HEK293 (cell line): ENCODE measurements at regions not wholly inside any gene's neighbourhood (a gene's known extent, or its start where the extent isn't known, plus 50 kb on each side); places are given as distances from the start of the nearest gene placed in this dataset.

ENCODE experiments used
- CTCF ChIA-PET: fragments of 350-600 bp; formaldehyde crosslinking; extraction: SDS; loops from one replicate; lab custom pipeline; 2021; ENCODE audit warnings: antibody characterized with exemption; lab: Yijun Ruan, JAX
- POLR2A ChIA-PET: fragments of 300-600 bp; formaldehyde crosslinking; extraction: SDS; loops from one replicate; lab custom pipeline; 2020; ENCODE audit warnings: antibody characterized with exemption, inconsistent platforms; lab: Yijun Ruan, JAX
- H3K27ac ChIP-seq: fragments of 200-500 bp; sonication (Bioruptor generic); 2 replicates; pipeline ENCODE4 v1.5.1; 2014; ENCODE audit warnings: low read depth, low read length, control low read depth, inconsistent platforms; ENCODE audit errors: extremely low read depth
- H3K36me3 ChIP-seq, 2 experiments: fragments of 200-500 bp in 1 of 2; sonication (Bioruptor generic) in 1 of 2; 1 replicate in 1 of 2; 2 replicates in 1 of 2; pipeline ENCODE4 v1.5.1; 2014 to 2017; ENCODE audit warnings: inconsistent platforms in 2 of 2, low read length in 2 of 2; ENCODE audit not compliant: control insufficient read depth in 2 of 2, insufficient read depth in 1 of 2
- H3K4me1 ChIP-seq: fragments of 200-500 bp; sonication (Bioruptor generic); 2 replicates; pipeline ENCODE4 v1.5.1; 2014; ENCODE audit warnings: mild to moderate bottlenecking, low read length, inconsistent platforms; ENCODE audit not compliant: control insufficient read depth, insufficient read depth
- H3K4me3 ChIP-seq: 2 replicates; pipeline ENCODE4 v1.5.1; 2011; ENCODE audit warnings: low read depth, mild to moderate bottlenecking, control low read depth, low read length, moderate library complexity
- H3K9me3 ChIP-seq: fragments of 200-500 bp; sonication (Bioruptor generic); 2 replicates; pipeline ENCODE4 v1.5.1; 2014; ENCODE audit warnings: low read depth, low read length, inconsistent platforms; ENCODE audit not compliant: control insufficient read depth, insufficient read depth
- BCL11A ChIP-seq: fragments of 450-650 bp; formaldehyde crosslinking; IDR thresholded peaks from 2 replicates; pipeline ENCODE4 v1.5.1; 2016; ENCODE audit warnings: low read depth, missing biosample characterization, missing genetic modification characterization
- GLI2 ChIP-seq: fragments of 450-650 bp; formaldehyde crosslinking; IDR thresholded peaks from 2 replicates; pipeline ENCODE4; 2017; ENCODE audit warnings: missing biosample characterization, missing genetic modification characterization, low read depth, borderline replicate concordance
- GLIS2 ChIP-seq: fragments of 450-650 bp; formaldehyde crosslinking; IDR thresholded peaks from 2 replicates; pipeline ENCODE4 v1.5.1; 2016; ENCODE audit warnings: missing biosample characterization, missing genetic modification characterization
- IKZF3 ChIP-seq: fragments of 450-650 bp; IDR thresholded peaks from 2 replicates; pipeline ENCODE4 v1.5.0; 2018; ENCODE audit warnings: missing biosample characterization, mild to moderate bottlenecking, missing genetic modification characterization, moderate library complexity
- MYNN ChIP-seq: fragments of 450-650 bp; formaldehyde crosslinking; IDR thresholded peaks from 2 replicates; pipeline ENCODE4 v1.5.1; 2016; ENCODE audit warnings: missing biosample characterization, missing genetic modification characterization, borderline replicate concordance
- PRDM6 ChIP-seq: fragments of 450-650 bp; formaldehyde crosslinking; IDR thresholded peaks from 2 replicates; pipeline ENCODE4 v1.5.1; 2017; ENCODE audit warnings: missing biosample characterization, missing genetic modification characterization
- RBAK ChIP-seq: fragments of 450-650 bp; formaldehyde crosslinking; IDR thresholded peaks from 2 replicates; pipeline ENCODE4 v1.5.1; 2016; ENCODE audit warnings: missing biosample characterization, missing genetic modification characterization
- ZBTB17 ChIP-seq: fragments of 450-650 bp; formaldehyde crosslinking; IDR thresholded peaks from 2 replicates; pipeline ENCODE4 v1.5.1; 2016; ENCODE audit warnings: missing biosample characterization, missing genetic modification characterization
- ZBTB7A ChIP-seq: fragments of 450-650 bp; formaldehyde crosslinking; IDR thresholded peaks from 2 replicates; pipeline ENCODE4 v1.5.1; 2016; ENCODE audit warnings: low read depth, missing biosample characterization, missing genetic modification characterization
- ZFP41 ChIP-seq: fragments of 450-650 bp; formaldehyde crosslinking; IDR thresholded peaks from 2 replicates; pipeline ENCODE4 v1.5.1; 2016; ENCODE audit warnings: missing biosample characterization, missing genetic modification characterization, borderline replicate concordance
- ZFP69B ChIP-seq: fragments of 450-650 bp; formaldehyde crosslinking; IDR thresholded peaks from 2 replicates; pipeline ENCODE4 v1.5.1; 2016; ENCODE audit warnings: missing biosample characterization, missing genetic modification characterization
- ZNF112 ChIP-seq: fragments of 450-650 bp; formaldehyde crosslinking; IDR thresholded peaks from 2 replicates; pipeline ENCODE4 v1.5.0; 2017; ENCODE audit warnings: missing biosample characterization, missing genetic modification characterization
- ZNF121 ChIP-seq: fragments of 450-650 bp; formaldehyde crosslinking; IDR thresholded peaks from 2 replicates; pipeline ENCODE4 v1.5.1; 2016; ENCODE audit warnings: missing biosample characterization, missing genetic modification characterization
- ZNF2 ChIP-seq: fragments of 450-650 bp; formaldehyde crosslinking; IDR thresholded peaks from 2 replicates; pipeline ENCODE4 v1.5.1; 2016; ENCODE audit warnings: missing biosample characterization, missing genetic modification characterization
- ZNF202 ChIP-seq: fragments of 450-650 bp; formaldehyde crosslinking; IDR thresholded peaks from 2 replicates; pipeline ENCODE4 v1.5.1; 2016; ENCODE audit warnings: missing biosample characterization, missing genetic modification characterization, borderline replicate concordance
- ZNF274 ChIP-seq, 2 experiments: fragments of 200-500 bp in 1 of 2; fragments of 450-650 bp in 1 of 2; sonication (Bioruptor generic) in 1 of 2; formaldehyde crosslinking in 1 of 2; IDR thresholded peaks; 2 replicates each; pipeline versions ENCODE4 v1.5.1 to v1.6.1; 2014 to 2016; ENCODE audit warnings: borderline replicate concordance in 1 of 2, inconsistent platforms in 1 of 2, low read length in 1 of 2, missing biosample characterization in 1 of 2, missing genetic modification characterization in 1 of 2
- ZNF280C ChIP-seq: fragments of 450-650 bp; formaldehyde crosslinking; IDR thresholded peaks from 2 replicates; pipeline ENCODE4 v1.5.1; 2016; ENCODE audit warnings: missing biosample characterization, missing genetic modification characterization
- ZNF302 ChIP-seq: fragments of 450-650 bp; formaldehyde crosslinking; IDR thresholded peaks from 2 replicates; pipeline ENCODE4 v1.5.1; 2016; ENCODE audit warnings: missing biosample characterization, missing genetic modification characterization, low read depth
- ZNF324 ChIP-seq: fragments of 450-650 bp; formaldehyde crosslinking; IDR thresholded peaks from 2 replicates; pipeline ENCODE4 v1.5.1; 2016; ENCODE audit warnings: missing biosample characterization, missing genetic modification characterization
- ZNF335 ChIP-seq: fragments of 450-650 bp; formaldehyde crosslinking; conservative IDR thresholded peaks from 2 replicates; pipeline ENCODE4 v1.5.1; 2016; ENCODE audit warnings: missing biosample characterization, missing genetic modification characterization
- ZNF558 ChIP-seq: fragments of 450-650 bp; formaldehyde crosslinking; IDR thresholded peaks from 2 replicates; pipeline ENCODE4 v1.5.1; 2016; ENCODE audit warnings: missing biosample characterization, missing genetic modification characterization
- ZNF596 ChIP-seq: fragments of 450-650 bp; IDR thresholded peaks from 2 replicates; pipeline ENCODE4 v1.5.0; 2018; ENCODE audit warnings: missing biosample characterization, mild to moderate bottlenecking, missing genetic modification characterization, moderate library complexity
- ZNF701 ChIP-seq: fragments of 450-650 bp; formaldehyde crosslinking; IDR thresholded peaks from 2 replicates; pipeline ENCODE4 v1.5.1; 2016; ENCODE audit warnings: missing biosample characterization, missing genetic modification characterization
- ZNF768 ChIP-seq: fragments of 450-650 bp; formaldehyde crosslinking; IDR thresholded peaks from 2 replicates; pipeline ENCODE4 v1.5.1; 2018; ENCODE audit warnings: missing biosample characterization, mild to moderate bottlenecking, missing genetic modification characterization
- TF ChIP-seq, protein P1 (sequence below): fragments of 450-650 bp; formaldehyde crosslinking; IDR thresholded peaks from 2 replicates; pipeline ENCODE4 v1.5.1; 2016; ENCODE audit warnings: missing biosample characterization, missing genetic modification characterization
- TF ChIP-seq, protein P2 (sequence below): fragments of 450-650 bp; formaldehyde crosslinking; IDR thresholded peaks from 2 replicates; pipeline ENCODE4 v1.5.1; 2016; ENCODE audit warnings: missing biosample characterization, missing genetic modification characterization

DNA sequence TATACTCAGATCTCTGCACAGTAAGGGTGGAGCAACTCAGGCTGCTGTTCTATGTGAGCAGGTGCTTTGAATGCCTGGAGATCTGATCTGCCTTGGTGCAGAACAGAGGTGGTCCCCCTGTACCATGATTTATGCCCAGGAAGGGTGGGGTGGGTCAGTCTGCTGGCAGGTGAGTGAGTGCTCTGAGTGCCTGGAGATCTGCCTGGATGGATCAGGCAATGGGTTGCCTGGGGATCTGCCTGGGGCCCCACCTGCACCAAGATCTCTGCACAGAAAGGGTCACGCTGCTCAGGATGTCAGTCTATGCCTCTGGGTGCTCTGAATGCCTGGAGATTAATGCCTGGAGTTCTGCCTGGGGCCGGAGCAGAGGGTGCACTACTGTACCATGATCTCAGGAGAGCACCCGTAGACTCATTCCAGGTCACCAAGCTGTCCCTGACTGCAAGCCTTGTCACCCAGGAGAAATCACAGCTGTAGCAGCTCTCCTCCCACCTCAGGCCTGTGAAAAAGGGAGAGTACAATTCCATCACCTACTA lies 342.9 kb downstream of the GBA3 start:
- POLR2A ChIA-PET, result no interaction called here
- Histone ChIP-seq H3K9me3 (no peaks in the 10 kb centered on the region), H3K4me1 (no peaks in the 10 kb centered on the region), H3K27ac (no peak overlapping the region), H3K4me3 (no peak overlapping the region), H3K36me3 (no peaks in the 10 kb centered on the region)
- CTCF ChIA-PET, result no interaction called here
- TF ChIP-seq IKZF3 (no peak), ZNF324 (tag by site-specific recombination) (no peak), ZNF302 (tag by site-specific recombination) (no peak), RBAK (tag by site-specific recombination) (no peak), GLI2 (tag by site-specific recombination) (no peak), ZNF335 (tag by site-specific recombination) (no peak), MYNN (tag by site-specific recombination) (no peak), ZNF274 (IDR thresholded peaks at IDR 0.05; ENCODE audit: low read length) (no peak), ZNF274 (tag by site-specific recombination; IDR thresholded peaks at IDR 0.05; ENCODE audit: borderline replicate concordance) (no peak), ZNF202 (tag by site-specific recombination) (no peak), ZFP69B (tag by site-specific recombination) (no peak), ZNF701 (tag by site-specific recombination) (no peak), ZFP41 (tag by site-specific recombination) (no peak), ZNF2 (tag by site-specific recombination) (no peak), ZBTB7A (tag by site-specific recombination) (no peak)

- POLR2A ChIA-PET, result no interaction called here
- no peaks in the 10 kb centered on the region for H3K36me3 ChIP-seq
- H3K9me3 ChIP-seq, result no peaks in the 10 kb centered on the region
- TF ChIP-seq ZNF121 (no peak), ZNF280C (tag by site-specific recombination) (no peak), ZNF596 (no peak), BCL11A (tag by site-specific recombination) (no peak), ZNF558 (no peak), PRDM6 (no peak), ZNF768 (tag by site-specific recombination) (no peak), GLIS2 (tag by site-specific recombination) (no peak), ZNF112 (tag by site-specific recombination) (no peak), ZBTB17 (tag by site-specific recombination) (no peak)
- TF ChIP-seq, protein P1, sequence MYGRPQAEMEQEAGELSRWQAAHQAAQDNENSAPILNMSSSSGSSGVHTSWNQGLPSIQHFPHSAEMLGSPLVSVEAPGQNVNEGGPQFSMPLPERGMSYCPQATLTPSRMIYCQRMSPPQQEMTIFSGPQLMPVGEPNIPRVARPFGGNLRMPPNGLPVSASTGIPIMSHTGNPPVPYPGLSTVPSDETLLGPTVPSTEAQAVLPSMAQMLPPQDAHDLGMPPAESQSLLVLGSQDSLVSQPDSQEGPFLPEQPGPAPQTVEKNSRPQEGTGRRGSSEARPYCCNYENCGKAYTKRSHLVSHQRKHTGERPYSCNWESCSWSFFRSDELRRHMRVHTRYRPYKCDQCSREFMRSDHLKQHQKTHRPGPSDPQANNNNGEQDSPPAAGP (tag by site-specific recombination), result no peak
- TF ChIP-seq, protein P2, sequence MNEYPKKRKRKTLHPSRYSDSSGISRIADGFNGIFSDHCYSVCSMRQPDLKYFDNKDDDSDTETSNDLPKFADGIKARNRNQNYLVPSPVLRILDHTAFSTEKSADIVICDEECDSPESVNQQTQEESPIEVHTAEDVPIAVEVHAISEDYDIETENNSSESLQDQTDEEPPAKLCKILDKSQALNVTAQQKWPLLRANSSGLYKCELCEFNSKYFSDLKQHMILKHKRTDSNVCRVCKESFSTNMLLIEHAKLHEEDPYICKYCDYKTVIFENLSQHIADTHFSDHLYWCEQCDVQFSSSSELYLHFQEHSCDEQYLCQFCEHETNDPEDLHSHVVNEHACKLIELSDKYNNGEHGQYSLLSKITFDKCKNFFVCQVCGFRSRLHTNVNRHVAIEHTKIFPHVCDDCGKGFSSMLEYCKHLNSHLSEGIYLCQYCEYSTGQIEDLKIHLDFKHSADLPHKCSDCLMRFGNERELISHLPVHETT (tag by site-specific recombination), result no peak
- no peak overlapping the region for H3K4me3 ChIP-seq
- H3K27ac ChIP-seq, result no peak overlapping the region
- H3K4me1 ChIP-seq, result no peaks in the 10 kb centered on the region
- CTCF ChIA-PET, result no interaction called here
Observed at GRCh38 chr4:23034731-23035130, 342.0 kb downstream of the GBA3 start.
